ENCODE measurements at regions not wholly inside any gene's neighbourhood (a gene's known extent, or its start where the extent isn't known, plus 50 kb on each side); places are given as distances from the start of the nearest gene placed in this dataset.

GRCh38 chr1:58017641-58018040 is 528.9 kb downstream of the OMA1 start (continued):
- TF ChIP-seq ZFX (IDR thresholded peaks at IDR 0.05) = no peak
- TF ChIP-seq ATF3 (IDR thresholded peaks at IDR 0.05) = no peak
- TF ChIP-seq ELF1 (IDR thresholded peaks at IDR 0.05; ENCODE audit: borderline replicate concordance, low read depth) = no peak
- no peak for TF ChIP-seq POLR2A (IDR thresholded peaks at IDR 0.05; ENCODE audit: borderline replicate concordance, extremely low read depth, insufficient read depth, insufficient read length)
- TF ChIP-seq SIN3A (IDR thresholded peaks at IDR 0.05; ENCODE audit: low read depth) = no peak
- TF ChIP-seq ZNF274 (IDR thresholded peaks at IDR 0.05; ENCODE audit: low read depth, low read length) = no peak
- TF ChIP-seq JUND (IDR thresholded peaks at IDR 0.05) = no peak

GRCh38 chr1:58013237-58013636 is 533.3 kb downstream of the OMA1 start:
- intact Hi-C loops (cut with micrococcal nuclease) = no loop called here
- ChIA-PET POLR2A (no interaction called here), CTCF (no interaction called here), RAD21 (ENCODE audit: low non-redundant PET in 1 of 2, low total read pairs in 2 of 2, uncharacterized antibody in 2 of 2, unreplicated experiment in 2 of 2) (no interaction called here)
- peaks cover 5% of the 10 kb centered on the region; the same call in 1 of the 2 replicates for H3K27me3 ChIP-seq (ENCODE audit: insufficient read depth, low read length)
- no peak overlapping the region for H3K4me2 ChIP-seq (ENCODE audit: low read length)
- no peaks in the 10 kb centered on the region for H3K79me2 ChIP-seq (ENCODE audit: insufficient read depth, low read length)
- H4K20me1 ChIP-seq (ENCODE audit: insufficient read depth) = no peaks in the 10 kb centered on the region
- H3K9me3 ChIP-seq (ENCODE audit: control insufficient read depth in 1 of 2, insufficient read depth in 1 of 2, low read depth in 1 of 2, low read length in 2 of 2) = no peaks in the 10 kb centered on the region
- no peak; a peak in 1 of 6 replicates for TF ChIP-seq CTCF (IDR thresholded peaks at IDR 0.05 in 2 of 3, conservative IDR thresholded peaks at IDR 0.05 in 1 of 3; ENCODE audit: borderline replicate concordance in 1 of 3, insufficient read depth in 1 of 3, low read depth in 2 of 3, low read length in 2 of 3)
- TF ChIP-seq FOSL1 (IDR thresholded peaks at IDR 0.05; ENCODE audit: low read depth) = no peak
- TF ChIP-seq RAD21 (IDR thresholded peaks at IDR 0.05; ENCODE audit: low read depth) = peak; percentile 15; the same call in 1 of the 2 replicates
- H3K9ac ChIP-seq (ENCODE audit: low read length) = no peak overlapping the region
- no peaks in the 10 kb centered on the region for H3K4me1 ChIP-seq (ENCODE audit: control insufficient read depth in 1 of 2, insufficient read depth in 2 of 2, low read length in 2 of 2)
- no peaks in the 10 kb centered on the region for H3K36me3 ChIP-seq (ENCODE audit: control insufficient read depth in 1 of 2, insufficient read depth in 2 of 2, low read length in 2 of 2)
- no peak for ATAC-seq
- H3K4me3 ChIP-seq (replicated peaks in 1 of 2; ENCODE audit: low read depth in 1 of 2, low read length in 2 of 2) = no peak overlapping the region
- H3K27ac ChIP-seq (ENCODE audit: low read depth, low read length) = no peak overlapping the region
- H2AFZ ChIP-seq (ENCODE audit: low read depth, low read length, poor library complexity, severe bottlenecking) = no peak overlapping the region
- DNase-seq (ENCODE audit: low read depth, low spot score) = no peak
- no TSS peak for BruUV-seq (replicated peaks)
- H3K9me2 ChIP-seq (ENCODE audit: insufficient read depth) = no peaks in the 10 kb centered on the region
